DND-41 (cell line): ENCODE measurements at regions not wholly inside any gene's neighbourhood (a gene's known extent, or its start where the extent isn't known, plus 50 kb on each side); places are given as distances from the start of the nearest gene placed in this dataset.

Experiments
- EZH2 ChIP-seq: IDR thresholded peaks from 3 replicates; pipeline ENCODE4 v1.6.1; 2012; ENCODE audit warnings: borderline replicate concordance, low read depth, mild to moderate bottlenecking, moderate library complexity, low read length, inconsistent platforms; ENCODE audit not compliant: severe bottlenecking
- TF ChIP-seq, protein P1 (sequence below): IDR thresholded peaks from 2 replicates; pipeline ENCODE4 v1.5.1; 2012; ENCODE audit warnings: borderline replicate concordance, low read length, moderate library complexity, mild to moderate bottlenecking; ENCODE audit not compliant: poor library complexity, severe bottlenecking; ENCODE audit errors: extremely low read depth

DNA sequence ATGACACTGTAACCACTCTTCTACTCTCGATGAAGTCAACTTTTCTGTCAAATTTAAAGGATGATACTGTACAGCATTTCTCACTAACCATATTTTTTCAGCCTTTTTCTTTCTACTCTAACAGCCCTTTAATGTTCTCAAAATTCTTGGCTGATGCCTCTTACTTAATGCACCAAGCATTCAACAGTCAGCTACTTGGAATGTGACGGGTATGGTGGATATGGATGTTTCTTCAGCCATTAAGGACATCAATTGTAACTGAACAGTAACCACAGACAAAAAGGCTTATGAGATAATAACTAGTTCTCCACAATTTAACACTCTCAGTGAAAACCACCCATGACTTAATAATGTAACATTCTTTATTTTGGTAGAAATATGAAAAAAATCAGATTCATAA lies 467.2 kb upstream of the ZNF337 start:
- TF ChIP-seq, protein P1, sequence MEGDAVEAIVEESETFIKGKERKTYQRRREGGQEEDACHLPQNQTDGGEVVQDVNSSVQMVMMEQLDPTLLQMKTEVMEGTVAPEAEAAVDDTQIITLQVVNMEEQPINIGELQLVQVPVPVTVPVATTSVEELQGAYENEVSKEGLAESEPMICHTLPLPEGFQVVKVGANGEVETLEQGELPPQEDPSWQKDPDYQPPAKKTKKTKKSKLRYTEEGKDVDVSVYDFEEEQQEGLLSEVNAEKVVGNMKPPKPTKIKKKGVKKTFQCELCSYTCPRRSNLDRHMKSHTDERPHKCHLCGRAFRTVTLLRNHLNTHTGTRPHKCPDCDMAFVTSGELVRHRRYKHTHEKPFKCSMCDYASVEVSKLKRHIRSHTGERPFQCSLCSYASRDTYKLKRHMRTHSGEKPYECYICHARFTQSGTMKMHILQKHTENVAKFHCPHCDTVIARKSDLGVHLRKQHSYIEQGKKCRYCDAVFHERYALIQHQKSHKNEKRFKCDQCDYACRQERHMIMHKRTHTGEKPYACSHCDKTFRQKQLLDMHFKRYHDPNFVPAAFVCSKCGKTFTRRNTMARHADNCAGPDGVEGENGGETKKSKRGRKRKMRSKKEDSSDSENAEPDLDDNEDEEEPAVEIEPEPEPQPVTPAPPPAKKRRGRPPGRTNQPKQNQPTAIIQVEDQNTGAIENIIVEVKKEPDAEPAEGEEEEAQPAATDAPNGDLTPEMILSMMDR: no peak
- no peak for TF ChIP-seq EZH2
